Left colon (tissue), 2 donors: ENCODE measurements at regions not wholly inside any gene's neighbourhood (a gene's known extent, or its start where the extent isn't known, plus 50 kb on each side); places are given as distances from the start of the nearest gene placed in this dataset.

Experiments
- ATAC-seq: fragments of 200-7000 bp; cut with Tn5 transposase; one replicate; pipeline ENCODE4 v1.9.1; 2020; ENCODE audit warnings: mild to moderate bottlenecking, moderate library complexity
- DNase-seq, 2 donors: peaks; one replicate each; pipeline ENCODE4 v3.0.0-alpha.2; 2020
- intact Hi-C, 2 donors: fragments of 100-400 bp; cut with DNase I in 1 of 2; cut with micrococcal nuclease in 1 of 2; formaldehyde crosslinking; loops; one replicate each; pipeline versions ENCODE4 v1.11.2 to v1.14.0; 2022; cut with DNase I, micrococcal nuclease
- donor health status: DM: no; HTN: no; CAD: no.
- donor health status: DM: yes; HTN: yes; CAD: no.

- no peak for DNase-seq
- intact Hi-C loops = no loop called here
- no peak for ATAC-seq
Observed at GRCh38 chr9:102085548-102085947, 347.1 kb upstream of the GRIN3A start.

GRCh38 chr9:102072059-102072764 is 333.8 kb upstream of the GRIN3A start:
- intact Hi-C loops = no loop called here
- ATAC-seq (no peak), DNase-seq (no peak)

- no peak for ATAC-seq
- no peak for DNase-seq
- intact Hi-C loops = no loop called here
Observed at GRCh38 chr9:102069969-102070368, 331.5 kb upstream of the GRIN3A start.

GRCh38 chr9:102054811-102055210 is 316.4 kb upstream of the GRIN3A start:
- intact Hi-C loops = no loop called here
- no peak for DNase-seq
- no peak for ATAC-seq

GRCh38 chr9:102049586-102050246 is 311.3 kb upstream of the GRIN3A start:
- ATAC-seq (no peak), DNase-seq (no peak)
- intact Hi-C loops = no loop called here

GRCh38 chr9:102047549-102047948 is 309.1 kb upstream of the GRIN3A start:
- intact Hi-C loops = no loop called here
- ATAC-seq (no peak), DNase-seq (no peak)

- DNase-seq = no peak
- no peak for ATAC-seq
- intact Hi-C loops = no loop called here
Observed at GRCh38 chr9:102044133-102044532, 305.7 kb upstream of the GRIN3A start.

- intact Hi-C loops = no loop called here
Observed at GRCh38 chr9:102038006-102038405, 299.6 kb upstream of the GRIN3A start.

GRCh38 chr9:102035929-102036328 is 297.5 kb upstream of the GRIN3A start:
- intact Hi-C loops = no loop called here
- DNase-seq = no peak
- ATAC-seq = no peak

More at GRCh38 chr9:102038006-102038405, 299.6 kb upstream of the GRIN3A start:
- DNase-seq = no peak
- ATAC-seq = no peak

- DNase-seq = no peak
- no peak for ATAC-seq
- intact Hi-C loops = no loop called here
Observed at GRCh38 chr9:102032614-102033013, 294.2 kb upstream of the GRIN3A start.

- DNase-seq (no peak), ATAC-seq (no peak)
- intact Hi-C loops = no loop called here
Observed at GRCh38 chr9:102000956-102001355, 262.5 kb upstream of the GRIN3A start.

GRCh38 chr9:101999441-101999840 is 261.0 kb upstream of the GRIN3A start:
- DNase-seq (no peak), ATAC-seq (no peak)
- intact Hi-C loops = no loop called here

- no peak for ATAC-seq
- intact Hi-C loops = no loop called here
- DNase-seq = no peak
Observed at GRCh38 chr9:101995231-101995630, 256.8 kb upstream of the GRIN3A start.

GRCh38 chr9:101993771-101994170 is 255.3 kb upstream of the GRIN3A start:
- intact Hi-C loops = no loop called here
- ATAC-seq (no peak), DNase-seq (no peak)

GRCh38 chr9:101991926-101992325 is 253.5 kb upstream of the GRIN3A start:
- DNase-seq (no peak), ATAC-seq (no peak)
- intact Hi-C loops = no loop called here

GRCh38 chr9:101977614-101978210 is 239.3 kb upstream of the GRIN3A start:
- ATAC-seq = no peak
- no peak for DNase-seq
- intact Hi-C loops = no loop called here

GRCh38 chr9:101970609-101971008 is 232.2 kb upstream of the GRIN3A start:
- intact Hi-C loops = no loop called here
- ATAC-seq (no peak), DNase-seq (no peak)

- ATAC-seq (no peak), DNase-seq (no peak)
- intact Hi-C loops = no loop called here
Observed at GRCh38 chr9:101968392-101968791, 229.9 kb upstream of the GRIN3A start.

- intact Hi-C loops = no loop called here
- DNase-seq (no peak), ATAC-seq (no peak)
Observed at GRCh38 chr9:101966691-101967090, 228.2 kb upstream of the GRIN3A start.

- DNase-seq (no peak), ATAC-seq (no peak)
- intact Hi-C loops = no loop called here
Observed at GRCh38 chr9:101957705-101958104, 219.3 kb upstream of the GRIN3A start.
